ENCODE measurements at regions not wholly inside any gene's neighbourhood (a gene's known extent, or its start where the extent isn't known, plus 50 kb on each side); places are given as distances from the start of the nearest gene placed in this dataset.

DNA sequence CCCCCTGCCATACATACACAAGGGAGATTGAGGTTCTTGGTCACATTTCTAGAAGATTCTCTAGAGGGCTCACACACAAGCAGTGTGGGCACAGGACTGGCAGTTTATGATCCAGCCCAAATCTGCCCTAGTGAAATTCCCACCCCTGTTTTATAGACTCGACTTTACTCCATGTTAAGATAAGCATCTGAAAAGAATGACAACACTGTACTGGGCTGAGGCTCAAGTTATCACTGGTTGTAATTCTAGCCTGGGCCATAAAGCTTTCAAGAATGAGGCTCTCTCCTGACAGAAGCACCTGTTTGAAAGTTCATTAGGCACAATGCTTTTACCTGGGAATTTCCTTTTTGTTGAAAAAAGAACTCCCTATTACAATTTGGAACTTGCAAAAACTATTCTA, 195.6 kb upstream of the GLI3 start:
- H3K9me3 ChIP-seq (ENCODE audit: insufficient read depth, low read length), result no peaks in the 10 kb centered on the region
- H3K36me3 ChIP-seq (replicated peaks; ENCODE audit: low read depth, low read length), result no peaks in the 10 kb centered on the region
- H3K27ac ChIP-seq (ENCODE audit: low read length), result no peak overlapping the region
- H3K4me2 ChIP-seq (ENCODE audit: low read length), result no peak overlapping the region
- no peaks in the 10 kb centered on the region for H4K20me1 ChIP-seq (ENCODE audit: insufficient read depth, low read length)
- no peaks in the 10 kb centered on the region for H3K4me1 ChIP-seq (ENCODE audit: low read length)
- no peak overlapping the region for H3K4me3 ChIP-seq (ENCODE audit: low read length)
- no peak for TF ChIP-seq EZH2phosphoT487 (IDR thresholded peaks at IDR 0.05; ENCODE audit: low read depth)
- TF ChIP-seq, protein P1, sequence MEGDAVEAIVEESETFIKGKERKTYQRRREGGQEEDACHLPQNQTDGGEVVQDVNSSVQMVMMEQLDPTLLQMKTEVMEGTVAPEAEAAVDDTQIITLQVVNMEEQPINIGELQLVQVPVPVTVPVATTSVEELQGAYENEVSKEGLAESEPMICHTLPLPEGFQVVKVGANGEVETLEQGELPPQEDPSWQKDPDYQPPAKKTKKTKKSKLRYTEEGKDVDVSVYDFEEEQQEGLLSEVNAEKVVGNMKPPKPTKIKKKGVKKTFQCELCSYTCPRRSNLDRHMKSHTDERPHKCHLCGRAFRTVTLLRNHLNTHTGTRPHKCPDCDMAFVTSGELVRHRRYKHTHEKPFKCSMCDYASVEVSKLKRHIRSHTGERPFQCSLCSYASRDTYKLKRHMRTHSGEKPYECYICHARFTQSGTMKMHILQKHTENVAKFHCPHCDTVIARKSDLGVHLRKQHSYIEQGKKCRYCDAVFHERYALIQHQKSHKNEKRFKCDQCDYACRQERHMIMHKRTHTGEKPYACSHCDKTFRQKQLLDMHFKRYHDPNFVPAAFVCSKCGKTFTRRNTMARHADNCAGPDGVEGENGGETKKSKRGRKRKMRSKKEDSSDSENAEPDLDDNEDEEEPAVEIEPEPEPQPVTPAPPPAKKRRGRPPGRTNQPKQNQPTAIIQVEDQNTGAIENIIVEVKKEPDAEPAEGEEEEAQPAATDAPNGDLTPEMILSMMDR (IDR thresholded peaks at IDR 0.05; ENCODE audit: low read depth, low read length), result no peak
- no peaks in the 10 kb centered on the region for H3K27me3 ChIP-seq (ENCODE audit: low read depth, low read length)
- no peak overlapping the region for H3K9ac ChIP-seq (ENCODE audit: low read length)
- H2AFZ ChIP-seq (ENCODE audit: low read depth, low read length), result no peak overlapping the region
- no peaks in the 10 kb centered on the region for H3K79me2 ChIP-seq (ENCODE audit: low read length)

DNA sequence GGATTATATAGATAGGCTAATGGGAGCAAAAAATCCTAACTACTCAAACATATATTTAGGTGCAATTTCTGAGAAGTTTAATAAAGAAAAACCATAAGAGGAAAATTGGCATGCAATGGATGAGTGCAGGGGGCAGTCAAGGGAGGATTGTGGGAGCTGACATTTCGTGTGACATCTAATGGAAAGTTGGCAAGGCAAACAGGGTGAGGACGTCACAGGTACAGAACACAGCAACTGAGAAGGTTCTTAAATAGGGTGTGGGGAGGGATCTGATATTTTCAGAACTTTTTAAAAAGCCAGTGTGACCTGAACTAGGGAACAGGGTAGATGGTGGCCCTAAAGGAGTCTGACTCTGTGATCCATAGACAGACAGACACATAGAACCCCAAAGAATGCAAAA, 194.9 kb upstream of the GLI3 start:
- H3K9ac ChIP-seq (ENCODE audit: low read length), result no peak overlapping the region
- no peak overlapping the region for H3K4me2 ChIP-seq (ENCODE audit: low read length)
- H3K9me3 ChIP-seq (ENCODE audit: insufficient read depth, low read length), result no peaks in the 10 kb centered on the region
- H3K79me2 ChIP-seq (ENCODE audit: low read length), result no peaks in the 10 kb centered on the region
- no peaks in the 10 kb centered on the region for H4K20me1 ChIP-seq (ENCODE audit: insufficient read depth, low read length)
- H3K27ac ChIP-seq (ENCODE audit: low read length), result no peak overlapping the region
- H3K4me1 ChIP-seq (ENCODE audit: low read length), result no peaks in the 10 kb centered on the region
- TF ChIP-seq, protein P1 (IDR thresholded peaks at IDR 0.05; ENCODE audit: low read depth, low read length), result no peak
- no peak for TF ChIP-seq EZH2phosphoT487 (IDR thresholded peaks at IDR 0.05; ENCODE audit: low read depth)
- H3K27me3 ChIP-seq (ENCODE audit: low read depth, low read length), result no peaks in the 10 kb centered on the region
- no peaks in the 10 kb centered on the region for H3K36me3 ChIP-seq (replicated peaks; ENCODE audit: low read depth, low read length)
- H2AFZ ChIP-seq (ENCODE audit: low read depth, low read length), result no peak overlapping the region
- H3K4me3 ChIP-seq (ENCODE audit: low read length), result no peak overlapping the region

DNA sequence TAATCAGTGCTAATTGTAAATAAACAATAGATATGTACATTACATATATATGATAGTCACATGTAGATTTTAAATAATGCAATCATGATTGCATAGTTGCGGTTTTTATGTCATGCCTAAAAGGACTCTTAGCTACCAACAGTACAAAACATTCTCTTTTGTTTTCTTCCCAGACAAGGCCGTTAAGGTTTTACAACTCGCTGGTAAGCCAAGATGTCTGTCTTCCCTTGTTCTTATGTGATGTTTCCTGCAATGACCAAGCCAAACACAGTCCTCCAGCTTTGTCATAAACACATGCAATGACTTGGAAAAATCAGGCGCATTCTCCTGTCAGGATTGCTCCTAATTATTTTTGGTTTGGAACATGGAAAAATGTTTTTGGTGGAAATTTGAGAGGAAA, 192.3 kb upstream of the GLI3 start:
- Histone ChIP-seq H3K79me2 (ENCODE audit: low read length) (no peaks in the 10 kb centered on the region), H3K4me2 (ENCODE audit: low read length) (no peak overlapping the region), H3K9me3 (ENCODE audit: insufficient read depth, low read length) (no peaks in the 10 kb centered on the region), H4K20me1 (ENCODE audit: insufficient read depth, low read length) (no peaks in the 10 kb centered on the region), H3K4me3 (ENCODE audit: low read length) (no peak overlapping the region), H3K27ac (ENCODE audit: low read length) (no peak overlapping the region), H3K36me3 (replicated peaks; ENCODE audit: low read depth, low read length) (no peaks in the 10 kb centered on the region), H3K4me1 (ENCODE audit: low read length) (no peaks in the 10 kb centered on the region), H3K27me3 (ENCODE audit: low read depth, low read length) (no peaks in the 10 kb centered on the region), H2AFZ (ENCODE audit: low read depth, low read length) (no peak overlapping the region), H3K9ac (ENCODE audit: low read length) (no peak overlapping the region)
- no peak for TF ChIP-seq EZH2phosphoT487 (IDR thresholded peaks at IDR 0.05; ENCODE audit: low read depth)
- TF ChIP-seq, protein P1 (IDR thresholded peaks at IDR 0.05; ENCODE audit: low read depth, low read length), result no peak

DNA sequence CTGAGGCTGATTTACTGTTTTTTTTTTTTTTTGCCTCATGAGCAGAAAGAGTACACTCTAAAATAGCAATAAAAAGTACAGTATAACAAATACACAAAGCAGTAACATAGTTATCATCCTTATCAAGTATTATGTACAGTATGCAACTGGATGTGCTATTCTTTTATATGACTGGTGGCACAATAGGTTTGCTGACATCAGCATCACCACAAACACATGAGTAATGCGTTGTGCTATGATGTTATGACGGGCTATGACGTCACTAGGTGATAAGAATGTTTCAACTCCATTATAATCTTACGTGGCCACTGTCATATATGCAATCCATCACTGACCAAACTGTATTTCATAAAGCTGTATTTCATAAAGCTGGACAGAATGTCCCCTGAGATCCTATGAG, 189.2 kb upstream of the GLI3 start:
- H3K36me3 ChIP-seq (replicated peaks; ENCODE audit: low read depth, low read length), result no peaks in the 10 kb centered on the region
- H3K4me1 ChIP-seq (ENCODE audit: low read length), result no peaks in the 10 kb centered on the region
- H3K4me2 ChIP-seq (ENCODE audit: low read length), result no peak overlapping the region
- H3K27me3 ChIP-seq (ENCODE audit: low read depth, low read length), result no peaks in the 10 kb centered on the region
- no peak overlapping the region for H2AFZ ChIP-seq (ENCODE audit: low read depth, low read length)
- TF ChIP-seq, protein P1 (IDR thresholded peaks at IDR 0.05; ENCODE audit: low read depth, low read length), result no peak
- no peak for TF ChIP-seq EZH2phosphoT487 (IDR thresholded peaks at IDR 0.05; ENCODE audit: low read depth)
- H3K9ac ChIP-seq (ENCODE audit: low read length), result no peak overlapping the region
- H3K9me3 ChIP-seq (ENCODE audit: insufficient read depth, low read length), result no peaks in the 10 kb centered on the region
- no peak overlapping the region for H3K4me3 ChIP-seq (ENCODE audit: low read length)
- H3K27ac ChIP-seq (ENCODE audit: low read length), result no peak overlapping the region
- no peaks in the 10 kb centered on the region for H4K20me1 ChIP-seq (ENCODE audit: insufficient read depth, low read length)
- H3K79me2 ChIP-seq (ENCODE audit: low read length), result no peaks in the 10 kb centered on the region
